Occipital lobe (tissue), 1 donor: ENCODE measurements at regions not wholly inside any gene's neighbourhood (a gene's known extent, or its start where the extent isn't known, plus 50 kb on each side); places are given as distances from the start of the nearest gene placed in this dataset.

Experiments used
- DNase-seq: peaks from one replicate; lab custom pipeline; 2025; lab: John Stamatoyannopoulos, UW

DNA sequence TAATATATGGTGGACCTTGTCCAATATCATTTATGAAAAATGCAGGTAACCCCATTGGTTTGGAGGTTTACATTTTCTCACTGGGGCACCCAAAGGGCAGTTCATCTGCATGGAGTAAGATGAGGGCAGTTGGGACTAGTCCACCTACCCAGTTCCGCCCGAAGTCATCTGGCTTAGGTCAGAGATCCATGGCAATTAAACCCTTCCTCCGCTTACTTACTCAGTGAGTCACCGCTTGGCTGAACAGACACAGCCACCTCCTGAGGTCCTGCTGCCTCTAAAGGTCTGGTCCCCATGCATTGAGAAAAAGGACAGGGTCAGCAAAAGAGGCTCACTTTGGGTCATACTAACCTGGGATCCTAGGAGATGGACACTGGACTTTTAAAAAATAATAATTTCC is 102.9 kb upstream of the PRL start:
- DNase-seq = no peak

DNA sequence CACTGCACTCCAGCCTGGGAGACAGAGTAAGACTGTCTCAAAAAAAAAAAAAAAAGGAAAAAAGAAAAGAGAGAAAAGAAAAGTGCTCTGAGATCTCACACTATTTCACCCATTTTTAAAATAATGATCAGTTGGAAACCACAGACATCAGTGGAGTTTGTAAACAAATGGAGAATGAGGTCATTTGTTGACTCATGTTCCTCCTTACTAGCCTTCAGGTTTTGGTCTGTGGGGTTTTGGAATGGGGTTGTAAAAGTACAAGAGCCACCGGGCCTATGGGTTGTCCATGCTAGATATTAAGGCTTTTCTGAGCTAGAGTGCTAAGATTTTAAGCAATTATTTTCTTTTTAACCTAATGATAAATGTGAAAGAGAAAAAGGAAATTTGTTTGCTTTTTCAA is 104.4 kb upstream of the PRL start:
- DNase-seq = no peak

DNA sequence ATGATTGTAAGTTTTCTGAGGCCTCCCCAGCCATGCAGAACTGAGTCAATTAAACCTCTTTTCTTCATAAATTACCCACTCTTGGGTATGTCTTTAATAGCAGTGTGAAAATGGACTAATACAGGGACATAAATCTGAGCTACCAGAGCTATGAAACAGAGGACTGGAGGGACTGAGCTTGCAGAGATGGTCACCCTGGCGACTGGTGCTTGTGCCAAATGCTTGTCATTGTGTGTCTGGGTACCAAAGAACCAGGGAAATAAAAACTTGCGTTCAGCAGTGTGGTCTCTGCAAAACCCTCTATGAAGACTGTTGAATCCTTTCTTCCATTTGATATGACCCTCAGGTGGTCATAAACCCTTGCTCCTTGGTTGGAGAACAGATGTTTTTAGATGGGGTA is 105.1 kb upstream of the PRL start:
- no peak for DNase-seq

DNA sequence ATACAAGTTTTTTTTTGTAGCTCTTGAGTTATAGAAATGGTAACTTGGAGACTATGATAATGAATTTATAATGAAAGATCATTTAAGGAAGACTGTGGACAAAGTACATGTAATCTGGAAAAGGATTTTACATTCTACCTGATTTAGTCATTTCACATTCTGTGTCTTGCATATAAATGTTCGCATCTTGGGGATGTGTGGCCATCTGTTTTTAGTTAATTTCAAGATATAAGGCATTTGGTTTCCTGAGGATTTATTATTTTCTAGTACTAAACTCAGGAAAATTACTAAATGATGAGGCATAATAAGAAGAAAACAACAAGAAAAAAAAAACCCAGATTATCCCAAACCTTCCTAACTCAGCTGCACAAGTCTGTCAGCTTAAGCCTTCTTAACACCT is 112.7 kb upstream of the PRL start:
- no peak for DNase-seq

DNA sequence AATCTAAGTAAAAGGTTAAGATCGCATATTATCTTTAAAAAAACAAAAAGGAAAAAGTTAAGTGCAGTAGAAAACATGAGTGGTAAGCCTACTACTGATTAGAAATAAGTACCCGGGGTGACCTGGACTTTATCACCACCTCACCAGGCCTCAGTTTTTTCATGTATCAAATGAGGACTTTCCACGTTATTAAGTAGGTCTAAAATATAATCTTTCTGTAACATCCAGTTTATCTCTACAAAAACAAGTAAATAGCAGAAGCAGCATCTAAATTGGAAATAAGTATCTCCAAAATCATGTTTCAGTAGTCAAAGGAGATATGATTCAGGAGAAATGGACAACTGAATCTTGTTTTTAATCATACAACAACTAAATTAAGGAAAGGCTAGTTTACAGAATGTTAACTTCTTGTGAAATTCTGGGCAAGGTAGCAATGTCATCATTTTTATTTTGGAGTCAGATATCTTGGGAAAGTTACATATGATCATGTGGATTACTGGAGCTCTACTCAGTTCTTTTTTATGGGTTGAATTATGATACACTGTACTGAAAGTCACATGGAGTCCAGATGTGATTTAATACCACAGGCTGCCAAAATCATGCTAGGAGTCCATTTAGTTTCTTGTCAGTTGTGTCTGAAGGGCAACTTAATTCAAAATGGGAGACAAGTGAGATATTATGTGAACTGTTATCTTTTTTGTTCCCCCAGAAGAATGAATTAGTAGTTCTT is 114.7 kb upstream of the PRL start:
- DNase-seq = no peak

DNA sequence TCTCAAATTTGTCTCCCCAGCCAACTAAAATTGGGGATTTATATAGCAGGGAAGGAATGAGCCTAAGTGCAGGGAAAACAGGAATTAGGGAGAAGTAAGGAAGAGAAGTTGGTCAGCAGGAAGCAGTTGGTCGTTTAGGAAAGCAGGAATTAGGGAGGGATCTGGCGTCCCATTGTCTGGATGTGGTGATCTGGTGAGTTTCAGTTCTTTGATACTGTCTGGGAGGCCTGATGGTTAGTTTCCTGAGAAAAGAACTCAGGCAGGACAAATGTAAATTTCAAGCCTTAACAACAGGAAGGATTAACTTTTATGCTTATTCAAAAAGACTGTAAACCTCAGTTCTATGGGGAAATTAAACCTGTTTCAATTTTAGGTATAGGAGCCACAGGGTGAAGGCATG is 116.2 kb upstream of the PRL start:
- DNase-seq = no peak

DNA sequence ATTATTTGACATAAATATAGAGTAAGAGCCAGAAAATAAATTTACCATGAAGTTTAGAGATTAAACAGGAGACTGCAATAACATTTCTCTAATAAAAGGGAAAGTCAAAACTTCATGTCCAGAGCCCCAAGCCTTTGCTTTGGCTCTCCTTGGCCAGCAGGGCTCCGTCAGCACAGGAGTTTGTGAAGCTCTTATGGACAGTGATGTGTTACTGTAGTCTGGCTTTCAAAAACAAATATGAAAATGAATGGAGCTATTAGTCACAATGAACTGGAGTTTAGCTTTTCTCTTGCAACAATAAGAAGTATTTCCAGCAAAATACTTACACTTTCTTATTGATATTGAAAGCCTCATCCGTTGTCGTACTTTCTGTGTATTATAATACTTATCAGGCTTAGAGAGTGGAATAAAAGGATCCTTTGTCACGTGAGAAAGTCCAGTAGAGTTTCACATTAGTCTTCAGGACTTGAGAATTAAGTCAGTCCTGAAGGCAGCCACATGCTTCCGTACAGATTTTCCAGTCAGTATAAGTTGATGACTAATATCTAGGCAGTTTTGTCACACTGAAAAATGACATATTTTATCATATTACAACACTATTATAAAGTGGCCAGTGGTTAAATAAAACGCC is 117.0 kb upstream of the PRL start:
- DNase-seq = no peak

DNA sequence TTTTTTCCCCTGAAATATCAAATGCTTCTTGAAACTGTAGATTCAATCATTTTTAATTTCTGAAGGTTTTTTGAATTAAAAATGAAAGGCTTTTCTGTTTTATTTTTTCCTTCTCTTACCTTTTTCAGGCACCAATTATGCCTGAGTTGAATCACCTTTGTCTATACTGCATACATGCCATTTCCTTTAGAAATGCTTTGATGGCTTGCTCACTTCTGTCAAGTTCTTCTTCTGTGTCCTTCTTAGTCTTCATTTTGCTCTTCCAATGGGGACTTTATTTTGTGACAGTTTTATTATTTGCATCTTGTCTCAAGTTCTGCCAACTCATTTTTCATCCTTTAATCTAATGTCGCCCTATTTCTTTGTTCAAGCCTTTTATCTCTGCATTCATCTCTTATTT is 121.9 kb upstream of the PRL start:
- no peak for DNase-seq

DNA sequence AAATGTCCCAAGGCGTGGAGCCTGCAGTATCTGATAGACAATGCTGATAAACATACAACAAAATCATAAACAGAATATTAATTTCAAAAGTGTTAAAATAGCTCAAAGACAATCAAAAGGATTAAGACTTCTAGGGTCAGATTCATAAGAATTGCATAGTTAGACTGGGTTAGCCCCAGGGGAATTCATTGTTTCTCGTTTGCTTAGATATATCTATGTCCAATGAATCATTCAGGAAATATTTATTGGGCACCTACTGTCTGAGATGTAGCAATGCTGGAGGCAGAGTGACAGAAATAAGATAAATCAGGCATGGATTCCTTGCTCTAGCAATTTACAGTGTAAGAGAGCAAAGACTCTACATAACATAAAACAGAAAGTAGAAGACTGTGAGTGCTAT is 124.4 kb upstream of the PRL start:
- no peak for DNase-seq

DNA sequence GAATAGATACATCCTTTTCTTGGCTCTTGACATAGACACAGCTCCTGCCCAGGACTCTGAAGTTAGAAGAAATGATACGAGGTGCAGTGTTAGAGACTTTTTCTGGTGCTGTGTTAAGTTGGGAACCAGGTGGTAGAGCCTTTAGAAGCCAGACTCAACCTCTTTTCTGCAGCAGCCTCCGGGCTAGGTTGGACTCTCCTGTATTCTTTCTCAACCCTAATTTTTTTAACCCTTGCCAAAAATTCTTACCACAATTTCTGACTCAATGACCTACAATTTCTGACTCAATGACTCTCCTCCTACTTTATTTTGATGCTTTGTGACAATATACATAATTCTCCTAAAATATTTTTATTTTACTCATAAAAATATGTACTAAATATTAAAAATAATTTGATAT is 127.4 kb upstream of the PRL start:
- DNase-seq = no peak

DNA sequence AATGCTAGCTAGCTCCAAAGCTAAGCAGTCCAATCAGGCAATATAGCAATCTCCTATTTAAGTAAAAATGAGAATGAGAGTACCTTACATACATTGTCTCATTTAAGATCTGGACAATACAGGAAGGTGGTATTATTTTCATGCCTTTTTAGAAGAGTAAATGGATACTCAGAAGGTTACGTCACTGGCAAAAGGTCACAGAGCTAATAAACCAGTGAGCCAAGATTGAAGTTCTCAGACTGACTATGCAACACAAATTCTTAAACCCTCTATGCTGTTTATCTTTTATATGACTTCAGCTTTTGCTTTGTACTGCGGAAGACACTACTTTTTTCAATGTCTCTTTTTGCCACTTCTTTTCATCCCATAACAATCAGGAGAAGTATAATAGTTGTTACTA is 135.2 kb upstream of the PRL start:
- DNase-seq = no peak

DNA sequence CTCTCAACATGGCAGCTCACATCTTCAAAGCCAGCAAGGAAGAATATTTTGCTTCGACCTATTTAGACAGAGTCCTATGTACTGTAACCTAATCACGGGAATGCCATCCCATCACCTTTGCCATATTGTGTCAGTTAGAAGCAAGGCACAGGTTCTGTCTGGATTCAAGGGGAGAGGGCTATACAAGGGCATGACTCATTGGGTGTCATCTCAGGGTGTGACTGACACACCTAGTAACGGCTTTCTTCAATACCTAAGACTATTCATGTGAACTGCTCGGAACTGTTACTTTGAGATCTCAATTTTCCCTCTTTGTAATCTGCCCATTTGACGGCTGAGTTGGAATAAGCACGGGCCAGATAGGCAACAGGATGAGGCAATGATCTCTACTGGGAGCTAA is 135.6 kb upstream of the HDGFL1 start:
- no peak for DNase-seq

DNA sequence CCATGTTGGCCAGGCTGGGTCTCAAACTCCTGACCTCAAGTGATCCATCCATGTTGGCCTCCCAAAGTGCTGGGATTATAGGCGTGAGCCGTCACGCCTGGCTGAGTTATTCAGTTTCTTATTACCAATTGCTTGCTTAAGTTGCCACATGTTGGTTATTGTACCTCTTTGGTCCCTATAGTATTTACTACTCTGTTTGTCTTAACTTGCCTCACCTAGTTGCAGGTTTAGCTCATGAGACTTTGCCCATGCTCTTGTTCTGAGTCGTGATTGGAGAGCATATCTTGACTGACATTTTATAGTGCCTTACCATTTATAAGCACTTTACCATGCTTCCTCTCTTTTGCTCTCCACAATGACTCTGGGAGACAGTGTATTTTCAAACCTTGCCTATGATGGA is 134.2 kb upstream of the HDGFL1 start:
- DNase-seq = no peak

DNA sequence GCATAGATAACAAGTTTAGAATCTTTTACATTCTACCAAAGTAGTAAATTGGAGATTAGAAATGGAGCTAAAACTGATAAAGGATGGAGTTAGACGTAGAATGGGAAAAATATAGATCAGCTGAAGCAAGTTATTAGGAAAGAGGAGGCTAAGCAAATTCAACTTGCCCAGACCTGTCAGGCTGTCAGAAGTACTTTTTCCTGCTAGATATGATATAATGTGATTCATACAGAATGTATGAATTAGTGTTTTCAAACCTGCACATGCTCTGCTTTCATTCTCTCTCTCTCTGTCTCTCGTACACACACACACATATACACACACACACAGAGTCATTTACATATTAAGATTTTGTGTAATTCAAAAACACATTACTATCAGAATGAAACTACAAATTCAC is 133.2 kb upstream of the HDGFL1 start:
- DNase-seq = no peak

DNA sequence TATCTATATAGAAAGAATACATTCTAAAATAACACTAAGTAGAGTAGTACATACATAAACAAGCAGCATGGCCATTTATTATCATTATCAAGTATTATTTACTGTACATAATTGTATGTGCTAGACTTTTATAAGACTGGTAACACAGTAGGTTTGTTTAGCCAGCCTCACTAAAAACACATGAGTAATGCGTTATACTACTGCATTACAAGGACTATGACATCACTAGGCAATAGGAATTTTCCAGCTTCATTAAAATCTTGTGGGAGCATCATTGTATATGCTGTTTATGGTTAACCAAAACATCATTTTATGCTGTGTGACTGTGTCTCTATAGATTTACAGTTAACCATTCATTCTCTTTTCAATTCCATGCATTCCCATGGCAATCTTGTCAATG is 131.7 kb upstream of the HDGFL1 start:
- DNase-seq = no peak

DNA sequence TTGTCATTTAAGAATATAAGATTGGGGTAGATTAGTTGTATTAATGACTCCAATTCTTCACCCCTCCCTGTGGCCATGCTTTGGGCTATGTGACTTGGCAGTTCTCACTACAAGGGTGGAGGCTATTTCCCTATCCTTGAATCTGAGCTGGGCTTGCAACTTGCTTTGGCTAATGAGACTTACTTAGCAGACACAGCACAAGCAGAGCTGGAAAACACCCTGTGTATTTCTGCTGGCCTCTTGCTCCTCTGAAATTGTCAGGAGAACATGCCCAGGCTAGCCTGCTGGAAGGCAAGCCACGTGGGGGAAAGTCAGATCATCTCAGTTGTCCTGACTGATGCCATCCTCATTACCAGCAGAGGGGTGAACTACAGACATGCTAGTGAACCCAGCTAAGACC is 126.5 kb upstream of the HDGFL1 start:
- DNase-seq = no peak

DNA sequence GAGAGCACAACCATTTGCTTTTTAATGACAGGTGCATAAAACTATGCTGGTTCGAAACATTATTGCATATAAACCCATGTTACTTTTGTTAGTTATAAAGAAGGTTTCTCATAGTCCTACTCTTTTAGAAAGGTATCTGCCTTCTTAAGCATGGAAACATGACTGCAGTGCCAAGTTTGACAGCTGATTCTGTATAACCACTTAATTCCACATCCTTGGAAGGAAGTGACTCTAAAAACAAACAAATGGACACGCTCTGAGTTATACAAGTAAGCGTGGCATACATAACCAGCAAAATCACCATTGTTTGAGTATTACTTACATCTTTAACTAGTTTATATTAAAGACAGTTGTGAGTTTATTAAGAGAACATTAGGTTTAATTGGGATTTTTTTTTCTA is 125.0 kb upstream of the HDGFL1 start:
- DNase-seq = no peak

DNA sequence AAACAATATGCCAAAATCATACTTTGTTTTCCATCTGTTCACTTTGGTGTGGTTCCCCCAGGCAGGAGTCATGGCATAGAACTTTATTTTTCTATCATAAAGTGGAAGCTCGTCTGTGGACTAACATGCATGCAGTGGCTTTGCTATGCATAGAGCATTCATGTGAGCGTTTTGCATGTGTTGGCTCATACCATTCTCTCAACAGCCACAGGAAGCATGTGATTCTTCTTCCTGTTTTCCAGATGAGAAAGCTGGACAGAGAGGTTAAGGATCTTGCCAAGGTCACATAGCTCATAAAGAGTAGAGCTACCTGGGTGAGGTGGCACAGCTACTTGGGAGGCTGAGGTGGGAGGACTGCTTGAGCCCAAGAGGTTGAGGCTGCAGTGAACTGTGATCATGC is 123.4 kb upstream of the HDGFL1 start:
- no peak for DNase-seq

DNA sequence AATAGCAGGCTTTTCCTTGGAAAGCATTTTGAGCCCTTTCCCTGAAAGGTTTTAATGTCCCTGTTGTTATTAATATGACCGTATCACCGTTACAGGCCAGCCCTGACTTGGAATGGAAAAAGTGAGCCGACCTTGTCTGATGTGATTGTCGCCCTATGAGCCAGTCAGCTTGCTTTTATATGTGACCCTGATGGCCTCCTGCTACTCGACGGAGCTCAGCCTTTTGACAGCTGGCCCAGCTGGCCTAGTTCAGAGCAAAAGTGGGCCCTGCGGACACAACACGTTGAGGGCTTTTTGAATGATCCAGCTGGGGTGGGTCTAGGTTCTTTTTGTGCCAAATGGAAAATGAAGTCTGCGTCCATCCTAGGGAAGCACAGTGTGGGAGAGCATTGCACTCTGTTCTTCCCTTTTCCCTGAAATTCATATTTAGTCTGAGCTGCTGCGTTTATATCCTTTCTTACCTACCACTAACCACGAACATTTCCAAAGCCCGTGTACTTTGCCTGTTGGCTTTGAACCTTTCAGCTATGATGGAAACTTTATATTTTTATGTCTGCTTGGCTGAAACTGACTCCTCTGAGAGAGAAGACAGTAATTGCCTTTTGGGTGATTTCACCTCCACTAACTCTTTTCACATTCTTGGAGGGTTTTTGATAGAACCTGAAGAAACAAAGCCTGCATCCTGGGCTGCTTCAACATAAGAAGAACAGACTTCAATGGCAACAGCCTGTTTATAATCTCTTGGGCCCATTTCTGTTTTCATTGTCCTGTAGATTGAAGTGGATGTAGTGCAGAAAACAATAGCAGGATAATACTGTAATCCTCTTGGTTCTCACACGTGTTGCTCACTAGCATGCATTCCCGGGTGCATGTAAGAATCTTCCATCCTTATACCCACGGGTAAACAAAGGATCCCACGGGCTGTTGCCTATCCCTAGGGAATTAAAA is 121.8 kb upstream of the HDGFL1 start:
- no peak for DNase-seq

DNA sequence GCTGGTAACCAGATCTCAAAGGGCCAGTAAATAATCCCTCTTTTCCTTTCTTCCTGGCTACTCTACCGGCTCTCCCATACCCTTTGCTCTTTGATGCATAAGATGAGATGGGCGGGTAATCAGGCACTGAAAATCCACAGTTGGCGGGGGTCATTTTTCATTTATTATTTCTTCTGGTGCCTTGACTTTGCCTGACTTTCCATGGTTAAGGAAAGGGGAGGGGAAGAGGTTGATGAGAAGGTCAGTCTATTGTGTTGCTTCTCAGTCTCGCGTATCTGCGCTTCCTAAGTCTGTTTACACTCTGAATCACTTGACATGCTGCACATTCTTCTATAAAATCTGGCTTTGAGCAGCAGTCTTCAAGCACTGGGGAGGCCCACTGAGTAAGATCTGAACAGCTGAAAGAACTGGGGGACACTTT is 121.1 kb upstream of the HDGFL1 start:
- DNase-seq = no peak

DNA sequence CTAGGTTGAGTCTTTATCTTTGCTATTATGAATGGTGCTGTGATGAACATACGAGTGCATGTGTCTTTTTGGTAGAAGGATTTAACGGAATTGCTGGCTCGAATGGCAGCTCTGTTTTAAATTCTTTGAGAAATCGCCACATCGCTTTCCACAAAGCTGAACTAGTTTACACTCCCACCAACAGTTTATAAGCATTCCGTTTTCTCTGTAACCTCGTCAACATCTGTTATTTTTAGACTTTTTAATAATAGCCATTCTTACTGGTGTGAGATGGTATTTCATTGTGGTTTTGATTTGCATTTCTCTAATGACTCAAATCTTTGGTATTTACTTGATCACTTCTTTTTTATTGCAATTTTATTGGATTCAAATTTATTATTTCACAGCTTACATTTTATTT is 117.4 kb upstream of the HDGFL1 start:
- DNase-seq = no peak

DNA sequence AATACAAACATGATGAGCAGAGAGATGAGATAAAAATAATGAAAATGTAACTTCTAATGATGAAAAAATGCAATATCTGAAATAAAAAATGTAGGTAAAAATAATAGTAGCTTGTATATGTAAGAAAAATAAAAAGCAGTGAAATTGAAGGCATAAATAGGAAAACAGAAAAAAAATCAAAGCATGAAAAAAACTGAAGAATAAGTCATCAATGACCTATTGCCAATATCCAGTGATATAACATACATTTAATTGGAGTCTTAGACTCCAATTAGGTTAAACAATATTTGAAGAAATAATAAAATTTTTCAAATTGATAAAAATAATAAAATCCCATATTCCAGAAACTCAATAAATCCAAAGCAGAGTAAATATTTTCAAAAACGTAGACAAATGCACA is 114.0 kb upstream of the HDGFL1 start:
- no peak for DNase-seq

DNA sequence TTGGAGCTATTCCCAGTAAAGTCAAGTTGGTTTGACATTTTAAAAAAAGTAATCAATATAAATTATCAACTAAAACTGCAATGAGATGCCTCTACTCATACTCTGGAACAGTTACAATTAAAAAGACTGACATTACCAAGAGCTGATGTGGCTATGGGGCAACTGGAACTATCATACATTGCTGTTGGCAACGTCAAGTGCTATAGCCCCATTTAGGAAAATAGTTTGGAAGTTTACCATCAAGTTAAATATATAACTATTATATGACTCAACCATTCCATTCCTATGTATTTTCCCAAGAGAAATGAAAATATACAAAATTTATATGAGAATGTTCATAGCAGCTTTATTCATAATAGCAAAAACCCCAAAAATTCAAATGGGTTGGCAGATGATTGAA is 111.4 kb upstream of the HDGFL1 start:
- DNase-seq = no peak
